HG03095 (cell line): ENCODE measurements at regions not wholly inside any gene's neighbourhood (a gene's known extent, or its start where the extent isn't known, plus 50 kb on each side); places are given as distances from the start of the nearest gene placed in this dataset.

ENCODE experiments used
- ATAC-seq: cut with Tn5 transposase; IDR thresholded peaks from one replicate; pipeline ENCODE4 v1.9.1; 2021; ENCODE audit warnings: moderate library complexity; ENCODE audit not compliant: unreplicated experiment

DNA sequence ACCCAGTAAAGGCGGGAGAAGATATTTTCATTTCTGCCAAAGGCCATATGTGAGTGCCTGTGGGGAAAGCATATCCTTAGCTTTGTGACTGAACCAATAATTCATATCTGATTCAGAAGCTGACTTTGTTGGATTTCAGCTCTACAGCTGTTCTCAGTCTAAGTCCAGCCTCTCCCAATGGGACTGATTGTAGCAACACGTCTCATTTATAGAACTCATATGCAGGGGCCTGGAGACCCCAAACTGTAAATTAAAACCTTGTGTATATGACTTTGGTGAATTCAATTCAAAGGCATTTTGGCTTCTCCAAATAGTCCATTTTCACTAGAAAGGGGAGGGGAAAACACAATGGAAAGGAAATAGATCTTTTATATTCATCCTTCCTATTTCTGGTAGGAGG is 250.4 kb upstream of the SORL1-AS1 start:
- ATAC-seq = no peak

- no peak for ATAC-seq
These were observed 248.2 kb upstream of the SORL1-AS1 start for GRCh38 chr11:121700968-121701367.

DNA sequence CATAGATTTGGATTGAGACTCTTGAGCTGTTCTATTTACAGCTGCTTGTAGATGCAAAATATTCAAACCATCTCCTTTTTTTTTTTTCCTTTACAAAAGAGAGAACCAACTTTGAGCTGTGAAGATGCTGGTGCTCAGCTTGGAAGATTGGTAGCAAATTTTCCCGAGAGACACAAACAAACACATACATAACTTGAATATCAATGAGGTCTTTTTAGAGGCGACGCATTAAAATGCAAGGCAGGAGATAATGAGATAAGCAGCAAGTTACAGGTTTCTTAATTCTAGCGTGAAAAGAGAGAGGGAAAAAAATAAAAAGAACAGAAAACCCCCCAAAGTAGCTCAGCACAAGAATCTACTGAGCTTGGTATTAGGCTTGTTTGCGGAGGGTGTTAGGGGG is 247.0 kb upstream of the SORL1-AS1 start:
- no peak for ATAC-seq

GRCh38 chr11:121696931-121697670 is 244.3 kb upstream of the SORL1-AS1 start:
- ATAC-seq = no peak

DNA sequence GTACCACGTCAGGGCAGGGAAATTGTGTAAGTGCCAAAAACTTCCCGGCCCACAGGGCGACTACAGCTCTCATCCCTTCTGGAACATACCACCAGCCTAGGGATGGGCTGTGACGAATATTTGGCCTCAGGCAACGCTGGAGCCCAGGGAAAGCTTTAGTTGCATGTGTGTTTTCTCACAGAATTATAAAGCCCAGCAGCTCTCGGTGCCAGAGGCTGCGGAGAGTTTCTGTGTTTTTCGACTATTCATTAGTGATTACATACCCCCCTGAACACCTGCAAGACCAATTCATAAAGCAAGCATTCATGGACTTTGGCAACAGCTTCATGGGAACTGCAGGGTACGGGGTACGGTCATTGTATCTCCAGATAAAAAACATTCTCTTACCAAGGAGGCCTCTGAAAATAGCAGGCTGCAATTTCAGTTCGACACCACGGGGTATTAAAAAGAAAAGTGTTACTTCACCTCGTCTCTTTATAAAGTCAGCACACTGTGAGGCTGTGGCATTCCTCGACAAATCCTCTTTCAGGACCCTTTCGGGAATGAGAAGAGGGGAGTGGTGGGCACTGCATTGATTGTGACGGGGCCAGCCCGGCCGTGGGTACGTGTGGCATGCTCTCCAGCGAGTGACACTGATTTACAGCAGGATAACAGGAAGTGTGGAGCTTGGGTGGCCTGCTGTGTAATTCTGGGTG is 243.6 kb upstream of the SORL1-AS1 start:
- no peak for ATAC-seq

GRCh38 chr11:121692236-121692635 is 239.5 kb upstream of the SORL1-AS1 start:
- no peak for ATAC-seq

DNA sequence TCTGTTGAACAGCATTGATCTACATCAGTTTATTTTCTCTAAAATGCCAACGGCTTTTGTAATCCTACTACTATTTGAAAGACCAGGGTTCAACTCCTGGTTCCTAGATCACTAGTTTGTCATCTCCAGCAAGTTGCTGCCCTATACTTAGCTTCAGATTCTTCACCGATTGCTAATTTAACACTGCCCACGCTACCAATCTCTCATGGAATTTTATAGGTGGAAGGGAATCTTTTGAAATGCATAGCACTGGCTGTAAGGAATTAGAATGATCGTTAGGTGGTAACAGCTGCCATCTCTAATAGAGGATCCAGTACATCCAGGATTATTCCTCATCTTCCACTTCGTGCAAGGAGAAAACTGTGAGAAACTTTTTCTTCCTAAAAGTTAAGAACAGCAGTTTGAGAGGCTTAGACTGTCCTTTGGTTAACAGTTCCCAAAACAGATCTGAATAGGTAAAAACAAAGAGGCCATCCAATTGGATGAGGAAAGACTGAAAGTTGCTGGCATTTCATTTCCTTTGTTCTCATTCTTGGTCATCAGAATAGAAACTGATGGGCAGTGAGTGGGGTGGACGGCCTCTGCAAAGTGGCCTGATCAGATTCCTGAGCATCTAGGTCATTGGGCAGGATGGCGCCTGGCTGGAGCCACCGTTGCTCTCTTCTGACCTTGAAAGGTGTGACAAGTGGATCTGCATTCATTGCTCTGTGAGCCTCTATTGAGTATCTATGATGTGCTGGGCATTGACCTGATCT is 236.3 kb upstream of the SORL1-AS1 start:
- no peak for ATAC-seq

DNA sequence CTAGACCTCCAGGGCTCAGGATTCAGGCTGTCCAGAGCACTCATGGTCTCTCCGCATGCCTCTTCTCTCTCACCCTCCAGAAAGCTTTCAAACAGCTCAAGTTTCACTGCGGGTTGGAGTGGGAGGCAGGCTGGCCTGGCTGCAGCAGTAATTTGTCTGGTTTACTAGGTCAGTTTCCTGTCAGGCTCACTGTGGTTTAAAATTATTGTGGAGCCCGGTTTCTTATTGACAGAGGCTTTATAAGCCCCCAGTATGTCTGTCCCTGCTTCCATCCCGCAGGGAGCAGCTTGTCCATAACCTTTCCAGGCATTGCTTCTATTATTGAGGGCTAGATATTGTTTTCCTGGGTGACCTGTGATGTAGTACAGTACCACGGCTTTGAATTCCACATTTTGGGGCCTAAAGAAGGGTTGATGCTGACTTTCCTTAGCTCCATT is 235.3 kb upstream of the SORL1-AS1 start:
- ATAC-seq = no peak

DNA sequence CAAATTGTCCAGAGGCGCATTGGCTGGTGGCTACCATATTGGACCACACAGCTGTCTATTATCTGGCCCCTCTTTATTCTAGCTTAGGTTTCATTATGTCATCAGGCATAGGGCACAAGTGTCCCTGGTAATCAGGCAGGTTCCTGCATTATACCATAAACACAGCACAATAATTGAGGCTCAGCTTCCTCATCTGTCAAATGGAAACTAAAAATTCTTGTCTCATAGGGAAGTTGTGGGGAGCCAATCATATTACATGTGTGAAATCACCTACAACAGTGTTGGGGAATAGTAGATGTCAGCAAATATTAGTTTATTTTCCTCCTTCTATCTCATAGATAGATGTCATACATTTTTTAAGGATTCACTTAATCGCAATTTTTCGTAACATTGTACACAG is 231.0 kb upstream of the SORL1-AS1 start:
- ATAC-seq = no peak
